H9 (cell line): ENCODE measurements at regions not wholly inside any gene's neighbourhood (a gene's known extent, or its start where the extent isn't known, plus 50 kb on each side); places are given as distances from the start of the nearest gene placed in this dataset.

Experiments
- DNase-seq: peaks from one replicate; pipeline ENCODE4 v3.0.0-alpha.2; 2017
- H2AFZ ChIP-seq: one replicate; pipeline ENCODE4 v1.6.1; 2013; ENCODE audit warnings: mild to moderate bottlenecking, low read length, control low read depth, moderate library complexity
- H2AK5ac ChIP-seq: 2 replicates; pipeline ENCODE4 v1.6.1; 2013; ENCODE audit warnings: low read length, control low read depth, mixed read lengths; ENCODE audit not compliant: insufficient read length
- H2BK120ac ChIP-seq: one replicate; pipeline ENCODE4 v1.6.1; 2013; ENCODE audit warnings: low read depth, mild to moderate bottlenecking, low read length, control low read depth, inconsistent platforms; ENCODE audit not compliant: poor library complexity, severe bottlenecking
- H2BK12ac ChIP-seq: 2 replicates; pipeline ENCODE4 v1.6.1; 2013; ENCODE audit warnings: low read length, control low read depth, mixed read lengths, low read depth; ENCODE audit not compliant: insufficient read length
- H2BK15ac ChIP-seq: 2 replicates; pipeline ENCODE4 v1.6.1; 2013; ENCODE audit warnings: low read depth, low read length, control low read depth
- H2BK20ac ChIP-seq: one replicate; pipeline ENCODE4 v1.6.1; 2013; ENCODE audit warnings: low read depth, mild to moderate bottlenecking, low read length, control low read depth, inconsistent platforms; ENCODE audit not compliant: poor library complexity, severe bottlenecking
- H2BK5ac ChIP-seq: 2 replicates; pipeline ENCODE4 v1.6.1; 2013; ENCODE audit warnings: low read length, control low read depth, mixed read lengths; ENCODE audit not compliant: insufficient read length
- H3K14ac ChIP-seq: 2 replicates; pipeline ENCODE4 v1.6.1; 2013; ENCODE audit warnings: low read length, control low read depth; ENCODE audit not compliant: insufficient read depth
- H3K18ac ChIP-seq: 2 replicates; pipeline ENCODE4 v1.6.1; 2013; ENCODE audit warnings: low read depth, mild to moderate bottlenecking, mixed read lengths, low read length, control low read depth; ENCODE audit not compliant: insufficient read length
- H3K23ac ChIP-seq: 2 replicates; pipeline ENCODE4 v1.6.1; 2013; ENCODE audit warnings: low read length, control low read depth, mixed read lengths, low read depth; ENCODE audit not compliant: insufficient read length
- H3K23me2 ChIP-seq: 2 replicates; pipeline ENCODE4 v1.6.1; 2013; ENCODE audit warnings: low read depth, mild to moderate bottlenecking, mixed read lengths, low read length, control low read depth; ENCODE audit not compliant: insufficient read length, poor library complexity, severe bottlenecking
- H3K27ac ChIP-seq: 2 replicates; pipeline ENCODE4 v1.5.1; 2013; ENCODE audit warnings: low read length, control low read depth, mixed read lengths, low read depth; ENCODE audit not compliant: insufficient read length
- H3K27me3 ChIP-seq: 2 replicates; pipeline ENCODE4 v1.6.1; 2013; ENCODE audit warnings: low read length, control low read depth, inconsistent platforms; ENCODE audit not compliant: insufficient read depth
- H3K4ac ChIP-seq: 2 replicates; pipeline ENCODE4 v1.6.1; 2013; ENCODE audit warnings: low read depth, mild to moderate bottlenecking, control low read depth, inconsistent platforms, low read length, moderate library complexity
- H3K4me1 ChIP-seq: 2 replicates; pipeline ENCODE4 v1.6.1; 2013; ENCODE audit warnings: low read length, control low read depth, inconsistent platforms; ENCODE audit not compliant: insufficient read depth
- H3K4me2 ChIP-seq: 2 replicates; pipeline ENCODE4 v1.6.1; 2013; ENCODE audit warnings: low read length, control low read depth, mixed read lengths; ENCODE audit not compliant: insufficient read length, insufficient read depth
- H3K56ac ChIP-seq: 2 replicates; pipeline ENCODE4 v1.6.1; 2013; ENCODE audit warnings: low read depth, mild to moderate bottlenecking, mixed read lengths, low read length, control low read depth; ENCODE audit not compliant: insufficient read length
- H3K79me1 ChIP-seq: 2 replicates; pipeline ENCODE4 v1.6.1; 2013; ENCODE audit warnings: low read depth, mild to moderate bottlenecking, moderate library complexity, low read length, control low read depth, inconsistent platforms; ENCODE audit not compliant: insufficient read depth, poor library complexity, severe bottlenecking
- H3K79me2 ChIP-seq: 2 replicates; pipeline ENCODE4 v1.6.1; 2013; ENCODE audit warnings: low read length, control low read depth, inconsistent platforms; ENCODE audit not compliant: insufficient read depth
- H3K9ac ChIP-seq: 2 replicates; pipeline ENCODE4 v1.6.1; 2013; ENCODE audit warnings: low read length, control low read depth, mixed read lengths; ENCODE audit not compliant: insufficient read length; ENCODE audit errors: extremely low read depth
- H3K9me3 ChIP-seq: one replicate; pipeline ENCODE4 v1.6.1; 2013; ENCODE audit warnings: low read depth, low read length, inconsistent platforms; ENCODE audit not compliant: control insufficient read depth
- H3T11ph ChIP-seq: one replicate; pipeline ENCODE4 v1.6.1; 2013; ENCODE audit warnings: mild to moderate bottlenecking, low read length, control low read depth, inconsistent platforms
- H4K20me1 ChIP-seq: one replicate; pipeline ENCODE4 v1.6.1; 2013; ENCODE audit not compliant: control insufficient read depth, insufficient read length, insufficient read depth
- H4K5ac ChIP-seq: 2 replicates; pipeline ENCODE4 v1.6.1; 2013; ENCODE audit warnings: low read depth, mild to moderate bottlenecking, mixed read lengths, low read length, control low read depth; ENCODE audit not compliant: insufficient read length
- H4K8ac ChIP-seq: replicated peaks from 2 replicates; pipeline ENCODE4 v1.6.1; 2013; ENCODE audit warnings: low read length, control low read depth, mixed read lengths, low read depth; ENCODE audit not compliant: insufficient read length
- H4K91ac ChIP-seq: 2 replicates; pipeline ENCODE4 v1.6.1; 2013; ENCODE audit warnings: low read depth, mild to moderate bottlenecking, moderate library complexity, mixed read lengths, low read length, control low read depth; ENCODE audit not compliant: insufficient read length
- H3K27ac Mint-ChIP-seq, 3 experiments: 2 replicates in 2 of 3; 3 replicates in 1 of 3; pipeline ENCODE4 v1.8.0; 2020 to 2021; ENCODE audit warnings: mixed read lengths in 3 of 3, mild to moderate bottlenecking in 1 of 3, moderate library complexity in 1 of 3
- H3K27me3 Mint-ChIP-seq: 2 replicates; pipeline ENCODE4 v1.8.0; 2021; ENCODE audit warnings: low read depth, mild to moderate bottlenecking, moderate library complexity, mixed read lengths
- H3K36me3 Mint-ChIP-seq, 3 experiments: 2 replicates in 2 of 3; 3 replicates in 1 of 3; pipeline ENCODE4 v1.8.0; 2020 to 2021; ENCODE audit warnings: low read depth in 3 of 3, mixed read lengths in 3 of 3; ENCODE audit not compliant: insufficient read depth in 1 of 3
- H3K4me1 Mint-ChIP-seq, 2 experiments: 2 replicates each; pipeline ENCODE4 v1.8.0; 2020; ENCODE audit warnings: mixed read lengths in 2 of 2
- H3K4me3 Mint-ChIP-seq, 2 experiments: 2 replicates in 1 of 2; 3 replicates in 1 of 2; pipeline ENCODE4 v1.8.0; 2020 to 2021; ENCODE audit warnings: mild to moderate bottlenecking in 2 of 2, mixed read lengths in 2 of 2, moderate library complexity in 1 of 2
- H3K9me3 Mint-ChIP-seq, 2 experiments: 2 replicates in 1 of 2; 3 replicates in 1 of 2; pipeline ENCODE4 v1.8.0; 2020; ENCODE audit warnings: mild to moderate bottlenecking in 2 of 2, mixed read lengths in 2 of 2, moderate library complexity in 1 of 2
- WGBS: extraction: QIAGEN DNeasy Blood & Tissue Kit; methylation state at CpG from one replicate; pipeline ENCODE4 v1.1.7; 2013; ENCODE audit warnings: missing lambda C conversion rate, low lambda C conversion rate, mixed read lengths; ENCODE audit not compliant: insufficient read length; ENCODE audit errors: extremely low coverage; 5-methylcytosine and 5-hydroxymethylcytosine counted together
- TF ChIP-seq, protein P1 (sequence below): fragments of 200-600 bp; sonication (generic); conservative IDR thresholded peaks from 3 replicates; pipeline ENCODE4 v1.8.0; 2021; ENCODE audit warnings: antibody characterized with exemption, mild to moderate bottlenecking

DNA sequence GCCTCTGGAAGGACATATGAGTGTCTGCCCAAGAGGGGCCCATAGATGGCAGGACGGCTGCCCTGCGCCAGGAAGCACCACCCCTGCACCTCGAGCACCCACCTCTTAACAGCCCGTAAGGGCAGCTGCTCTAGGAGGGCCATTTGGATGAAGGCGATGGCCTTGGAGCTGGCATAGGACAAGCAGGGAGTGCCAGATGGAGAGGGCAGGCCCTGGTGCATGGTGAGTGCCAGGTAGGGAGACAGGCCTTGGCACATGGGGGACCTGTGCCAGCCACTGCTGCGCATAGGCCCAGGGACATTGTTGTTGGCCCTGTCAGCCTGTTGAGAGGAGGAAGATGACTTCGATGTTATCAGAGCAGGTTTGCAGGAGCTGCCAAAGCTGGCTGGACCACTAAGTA is 134.2 kb downstream of the SLC25A46 start:
- no peak overlapping the region; the same call in 1 of the 2 replicates for H3K14ac ChIP-seq
- H4K20me1 ChIP-seq, result no peaks in the 10 kb centered on the region
- H3K9me3 ChIP-seq, result no peaks in the 10 kb centered on the region
- H3T11ph ChIP-seq, result no peak overlapping the region
- no peaks in the 10 kb centered on the region for H3K27me3 ChIP-seq
- H3K4ac ChIP-seq, result no peak overlapping the region
- no CpG with 5 or more reads among the region's 7 CpGs for WGBS
- H2AFZ ChIP-seq, result no peak overlapping the region
- H3K79me2 ChIP-seq, result no peaks in the 10 kb centered on the region
- Mint-ChIP-seq H3K4me1 (peaks cover 0 to 4% of the 10 kb centered on the region in 2 experiments; a peak in 2 of 4 replicates), H3K27me3 (no peaks in the 10 kb centered on the region), H3K9me3 (peaks cover 0 to 3% of the 10 kb centered on the region in 2 experiments; a peak in 1 of 5 replicates), H3K27ac (no peak overlapping the region), H3K4me3 (no peak overlapping the region), H3K36me3 (no peaks in the 10 kb centered on the region)
- no peak overlapping the region for H2BK20ac ChIP-seq
- H3K23ac ChIP-seq, result no peak overlapping the region
- TF ChIP-seq, protein P1, sequence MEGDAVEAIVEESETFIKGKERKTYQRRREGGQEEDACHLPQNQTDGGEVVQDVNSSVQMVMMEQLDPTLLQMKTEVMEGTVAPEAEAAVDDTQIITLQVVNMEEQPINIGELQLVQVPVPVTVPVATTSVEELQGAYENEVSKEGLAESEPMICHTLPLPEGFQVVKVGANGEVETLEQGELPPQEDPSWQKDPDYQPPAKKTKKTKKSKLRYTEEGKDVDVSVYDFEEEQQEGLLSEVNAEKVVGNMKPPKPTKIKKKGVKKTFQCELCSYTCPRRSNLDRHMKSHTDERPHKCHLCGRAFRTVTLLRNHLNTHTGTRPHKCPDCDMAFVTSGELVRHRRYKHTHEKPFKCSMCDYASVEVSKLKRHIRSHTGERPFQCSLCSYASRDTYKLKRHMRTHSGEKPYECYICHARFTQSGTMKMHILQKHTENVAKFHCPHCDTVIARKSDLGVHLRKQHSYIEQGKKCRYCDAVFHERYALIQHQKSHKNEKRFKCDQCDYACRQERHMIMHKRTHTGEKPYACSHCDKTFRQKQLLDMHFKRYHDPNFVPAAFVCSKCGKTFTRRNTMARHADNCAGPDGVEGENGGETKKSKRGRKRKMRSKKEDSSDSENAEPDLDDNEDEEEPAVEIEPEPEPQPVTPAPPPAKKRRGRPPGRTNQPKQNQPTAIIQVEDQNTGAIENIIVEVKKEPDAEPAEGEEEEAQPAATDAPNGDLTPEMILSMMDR, result no peak
- no peaks in the 10 kb centered on the region for H3K79me1 ChIP-seq
- no peak overlapping the region for H2BK120ac ChIP-seq
- no peak overlapping the region for H3K27ac ChIP-seq
- H3K18ac ChIP-seq, result no peak overlapping the region
- no peak overlapping the region for H3K56ac ChIP-seq
- no peak for DNase-seq
- no peaks in the 10 kb centered on the region for H3K23me2 ChIP-seq
- H2BK5ac ChIP-seq, result no peak overlapping the region
- no peaks in the 10 kb centered on the region for H3K4me1 ChIP-seq
- H3K9ac ChIP-seq, result no peak overlapping the region
- H4K5ac ChIP-seq, result no peak overlapping the region
- H2BK12ac ChIP-seq, result no peak overlapping the region
- no peak overlapping the region for H3K4me2 ChIP-seq
- H2AK5ac ChIP-seq, result no peak overlapping the region
- no peak overlapping the region for H4K91ac ChIP-seq
- H2BK15ac ChIP-seq, result no peak overlapping the region
- H4K8ac ChIP-seq, result no peak overlapping the region
